ENCODE measurements at regions not wholly inside any gene's neighbourhood (a gene's known extent, or its start where the extent isn't known, plus 50 kb on each side); places are given as distances from the start of the nearest gene placed in this dataset.
"Not testable (repeated sequence)": the region's sequence is repeated elsewhere in the genome, so short reads cannot be mapped to it uniquely, and the experiment has no call there.

- POLR2A ChIA-PET; DNase-seq (ENCODE audit: extremely low spot score): not testable (repeated sequence)
Observed at GRCh38 chr7:159335181-159335926, 190.7 kb upstream of the VIPR2 start.

GRCh38 chr7:159332854-159333479, 188.3 kb upstream of the VIPR2 start:
- POLR2A ChIA-PET; DNase-seq (ENCODE audit: extremely low spot score); CTCF ChIA-PET: not testable (repeated sequence)

More at GRCh38 chr7:159335181-159335926, 190.7 kb upstream of the VIPR2 start:
- CTCF ChIA-PET, result not testable (repeated sequence)

GRCh38 chr7:159331462-159331861, 186.8 kb upstream of the VIPR2 start:
- ChIA-PET CTCF (no interaction called here), POLR2A (no interaction called here)
- no peak for DNase-seq (ENCODE audit: extremely low spot score)
- no peak for TF ChIP-seq L3MBTL2 (conservative IDR thresholded peaks at IDR 0.05)
- TF ChIP-seq PKNOX1 (IDR thresholded peaks at IDR 0.05), result no peak
- no peak for TF ChIP-seq CTBP1 (IDR thresholded peaks at IDR 0.05; ENCODE audit: borderline replicate concordance)
- TF ChIP-seq SP1 (IDR thresholded peaks at IDR 0.05), result no peak
- TF ChIP-seq TARDBP (IDR thresholded peaks at IDR 0.05), result no peak
- TF ChIP-seq FOXK2 (IDR thresholded peaks at IDR 0.05), result no peak
- no peak for TF ChIP-seq LEF1 (IDR thresholded peaks at IDR 0.05; ENCODE audit: borderline replicate concordance)
- no peak for TF ChIP-seq SUZ12 (IDR thresholded peaks at IDR 0.05)
- no peak for TF ChIP-seq FOXA1 (IDR thresholded peaks at IDR 0.05)
- no peak for TF ChIP-seq BHLHE40 (IDR thresholded peaks at IDR 0.05; ENCODE audit: borderline replicate concordance)
- no peak for TF ChIP-seq FOXM1 (IDR thresholded peaks at IDR 0.05; ENCODE audit: borderline replicate concordance)
- TF ChIP-seq ZNF384 (IDR thresholded peaks at IDR 0.05), result no peak
- TF ChIP-seq NFRKB (IDR thresholded peaks at IDR 0.05), result no peak
- no peak for TF ChIP-seq HDGF (IDR thresholded peaks at IDR 0.05; ENCODE audit: borderline replicate concordance)
- no peak for TF ChIP-seq ARNT (IDR thresholded peaks at IDR 0.05)
- no peak for TF ChIP-seq ELF4 (IDR thresholded peaks at IDR 0.05)

GRCh38 chr7:159329818-159330378, 185.2 kb upstream of the VIPR2 start:
- no peak for DNase-seq (ENCODE audit: extremely low spot score)
- ChIA-PET POLR2A (no interaction called here), CTCF (no interaction called here)
- TF ChIP-seq ELF4 (IDR thresholded peaks at IDR 0.05), result no peak
- no peak for TF ChIP-seq HDGF (IDR thresholded peaks at IDR 0.05; ENCODE audit: borderline replicate concordance)
- no peak for TF ChIP-seq ZNF384 (IDR thresholded peaks at IDR 0.05)
- no peak for TF ChIP-seq BHLHE40 (IDR thresholded peaks at IDR 0.05; ENCODE audit: borderline replicate concordance)
- no peak for TF ChIP-seq ARNT (IDR thresholded peaks at IDR 0.05)
- TF ChIP-seq TARDBP (IDR thresholded peaks at IDR 0.05), result no peak
- TF ChIP-seq CTBP1 (IDR thresholded peaks at IDR 0.05; ENCODE audit: borderline replicate concordance), result no peak
- TF ChIP-seq FOXA1 (IDR thresholded peaks at IDR 0.05), result no peak
- no peak for TF ChIP-seq NFRKB (IDR thresholded peaks at IDR 0.05)
- TF ChIP-seq PKNOX1 (IDR thresholded peaks at IDR 0.05), result no peak

GRCh38 chr7:159328096-159328495, 183.4 kb upstream of the VIPR2 start:
- DNase-seq (ENCODE audit: extremely low spot score), result no peak
- ChIA-PET CTCF (no interaction called here), POLR2A (no interaction called here)
- TF ChIP-seq FOXA1 (IDR thresholded peaks at IDR 0.05), result no peak
- no peak for TF ChIP-seq TARDBP (IDR thresholded peaks at IDR 0.05)
- 0 out of 2 replicates have a peak, but pooled peaks have one; percentile 23 for TF ChIP-seq PKNOX1 (IDR thresholded peaks at IDR 0.05)

- CTCF ChIA-PET, result no interaction called here
- no peak for DNase-seq (ENCODE audit: extremely low spot score)
- POLR2A ChIA-PET, result no interaction called here
- TF ChIP-seq CTBP1 (IDR thresholded peaks at IDR 0.05; ENCODE audit: borderline replicate concordance) (no peak), L3MBTL2 (conservative IDR thresholded peaks at IDR 0.05) (no peak), SUZ12 (IDR thresholded peaks at IDR 0.05) (no peak), NFRKB (IDR thresholded peaks at IDR 0.05) (no peak), FOXK2 (IDR thresholded peaks at IDR 0.05) (no peak), TARDBP (IDR thresholded peaks at IDR 0.05) (no peak), ELF4 (IDR thresholded peaks at IDR 0.05) (no peak), FOXA1 (IDR thresholded peaks at IDR 0.05) (no peak), SP1 (IDR thresholded peaks at IDR 0.05) (no peak), FOXM1 (IDR thresholded peaks at IDR 0.05; ENCODE audit: borderline replicate concordance) (no peak), BHLHE40 (IDR thresholded peaks at IDR 0.05; ENCODE audit: borderline replicate concordance) (no peak), PKNOX1 (IDR thresholded peaks at IDR 0.05) (no peak), ZNF384 (IDR thresholded peaks at IDR 0.05) (no peak), ARNT (IDR thresholded peaks at IDR 0.05) (no peak), LEF1 (IDR thresholded peaks at IDR 0.05; ENCODE audit: borderline replicate concordance) (no peak)
Observed at GRCh38 chr7:159323359-159323758, 178.7 kb upstream of the VIPR2 start.

Measured in HEK293T (cell line).